ENCODE measurements at regions not wholly inside any gene's neighbourhood (a gene's known extent, or its start where the extent isn't known, plus 50 kb on each side); places are given as distances from the start of the nearest gene placed in this dataset.

DNA sequence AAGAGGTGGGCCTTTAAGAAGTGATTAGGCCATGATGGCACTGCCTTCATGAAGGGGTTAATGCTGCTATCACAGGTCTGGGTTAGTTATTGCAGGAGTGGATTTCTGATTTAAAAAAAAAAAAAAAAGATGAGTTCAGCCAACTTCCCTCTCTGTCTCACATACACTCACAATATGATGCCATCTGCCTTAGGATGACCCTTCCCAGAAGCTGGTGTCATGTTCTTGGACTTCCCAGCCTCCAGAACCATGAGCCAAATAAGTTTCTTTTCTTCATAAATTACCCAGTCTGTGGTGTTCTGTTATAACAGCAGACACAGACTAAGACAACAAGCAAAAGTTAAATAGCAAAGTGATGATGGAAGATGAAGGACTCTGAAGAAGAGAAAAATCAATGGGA lies 179.7 kb upstream of the ETAA1 start:
- TF ChIP-seq, protein P1, sequence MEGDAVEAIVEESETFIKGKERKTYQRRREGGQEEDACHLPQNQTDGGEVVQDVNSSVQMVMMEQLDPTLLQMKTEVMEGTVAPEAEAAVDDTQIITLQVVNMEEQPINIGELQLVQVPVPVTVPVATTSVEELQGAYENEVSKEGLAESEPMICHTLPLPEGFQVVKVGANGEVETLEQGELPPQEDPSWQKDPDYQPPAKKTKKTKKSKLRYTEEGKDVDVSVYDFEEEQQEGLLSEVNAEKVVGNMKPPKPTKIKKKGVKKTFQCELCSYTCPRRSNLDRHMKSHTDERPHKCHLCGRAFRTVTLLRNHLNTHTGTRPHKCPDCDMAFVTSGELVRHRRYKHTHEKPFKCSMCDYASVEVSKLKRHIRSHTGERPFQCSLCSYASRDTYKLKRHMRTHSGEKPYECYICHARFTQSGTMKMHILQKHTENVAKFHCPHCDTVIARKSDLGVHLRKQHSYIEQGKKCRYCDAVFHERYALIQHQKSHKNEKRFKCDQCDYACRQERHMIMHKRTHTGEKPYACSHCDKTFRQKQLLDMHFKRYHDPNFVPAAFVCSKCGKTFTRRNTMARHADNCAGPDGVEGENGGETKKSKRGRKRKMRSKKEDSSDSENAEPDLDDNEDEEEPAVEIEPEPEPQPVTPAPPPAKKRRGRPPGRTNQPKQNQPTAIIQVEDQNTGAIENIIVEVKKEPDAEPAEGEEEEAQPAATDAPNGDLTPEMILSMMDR (IDR thresholded peaks at IDR 0.05), result no peak
- DNase-seq (ENCODE audit: low spot score) (no peak), ATAC-seq (ENCODE audit: low FRiP score) (no peak)

DNA sequence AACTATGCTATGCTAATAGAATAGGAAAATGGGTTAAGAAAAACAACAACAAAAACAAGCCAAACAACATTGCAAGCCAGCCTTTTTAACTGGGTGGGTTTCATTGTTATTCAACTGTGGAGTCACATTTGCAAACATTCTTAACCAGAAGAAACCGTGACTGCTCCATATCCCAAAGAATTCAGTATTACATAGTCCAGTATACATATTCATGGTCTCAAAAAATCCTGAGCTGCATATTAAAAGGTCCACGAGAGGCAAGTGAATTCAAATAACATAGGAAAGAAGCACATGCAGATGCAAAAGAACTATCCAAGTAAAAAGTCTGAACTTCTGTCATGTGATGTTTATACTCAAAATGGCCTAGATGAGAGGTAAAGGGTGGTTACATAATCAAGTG lies 179.1 kb upstream of the ETAA1 start:
- DNase-seq (ENCODE audit: low spot score), result no peak
- TF ChIP-seq, protein P1 (IDR thresholded peaks at IDR 0.05), result no peak
- ATAC-seq (ENCODE audit: low FRiP score), result no peak

DNA sequence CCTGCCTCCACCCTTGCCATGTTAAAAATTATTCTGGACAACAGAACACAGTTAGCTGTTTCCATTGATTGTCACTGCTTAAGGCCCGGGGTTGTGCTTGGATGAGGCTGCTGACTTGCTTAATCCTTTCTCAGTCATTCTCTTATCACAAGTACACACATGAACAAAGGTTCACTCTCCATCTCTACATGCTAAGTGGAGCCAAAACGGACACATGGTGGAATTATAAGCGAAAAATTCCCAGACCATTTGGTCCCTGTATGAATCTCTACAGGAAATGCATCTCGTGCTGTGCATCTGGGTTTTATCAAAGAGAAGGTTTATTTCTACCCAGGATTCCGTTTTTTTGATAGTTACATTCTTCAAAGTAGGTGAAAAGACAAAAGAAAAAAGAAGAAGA lies 177.5 kb upstream of the ETAA1 start:
- TF ChIP-seq, protein P1 (IDR thresholded peaks at IDR 0.05), result no peak
- ATAC-seq (ENCODE audit: low FRiP score) (no peak), DNase-seq (ENCODE audit: low spot score) (no peak)

DNA sequence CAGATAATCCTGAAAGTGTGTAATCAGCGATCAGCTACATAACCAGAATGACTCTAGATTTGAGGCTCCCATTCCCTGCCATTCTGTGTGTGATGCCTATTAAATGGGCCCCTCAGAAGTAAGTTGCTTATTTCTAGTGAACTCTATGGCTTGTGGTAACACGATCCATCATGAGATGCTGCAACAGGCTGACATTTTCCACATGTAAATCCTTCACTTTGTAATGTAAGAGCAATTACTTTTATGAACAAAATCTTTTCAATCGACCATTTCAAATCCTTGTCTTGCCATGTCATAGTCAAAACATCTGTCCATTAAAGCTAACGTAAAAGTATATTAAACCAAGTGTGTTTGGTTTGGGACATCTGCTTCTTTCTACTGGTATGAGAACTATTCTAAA lies 175.9 kb upstream of the ETAA1 start:
- TF ChIP-seq, protein P1 (IDR thresholded peaks at IDR 0.05), result no peak
- DNase-seq (ENCODE audit: low spot score) (no peak), ATAC-seq (ENCODE audit: low FRiP score) (no peak)

DNA sequence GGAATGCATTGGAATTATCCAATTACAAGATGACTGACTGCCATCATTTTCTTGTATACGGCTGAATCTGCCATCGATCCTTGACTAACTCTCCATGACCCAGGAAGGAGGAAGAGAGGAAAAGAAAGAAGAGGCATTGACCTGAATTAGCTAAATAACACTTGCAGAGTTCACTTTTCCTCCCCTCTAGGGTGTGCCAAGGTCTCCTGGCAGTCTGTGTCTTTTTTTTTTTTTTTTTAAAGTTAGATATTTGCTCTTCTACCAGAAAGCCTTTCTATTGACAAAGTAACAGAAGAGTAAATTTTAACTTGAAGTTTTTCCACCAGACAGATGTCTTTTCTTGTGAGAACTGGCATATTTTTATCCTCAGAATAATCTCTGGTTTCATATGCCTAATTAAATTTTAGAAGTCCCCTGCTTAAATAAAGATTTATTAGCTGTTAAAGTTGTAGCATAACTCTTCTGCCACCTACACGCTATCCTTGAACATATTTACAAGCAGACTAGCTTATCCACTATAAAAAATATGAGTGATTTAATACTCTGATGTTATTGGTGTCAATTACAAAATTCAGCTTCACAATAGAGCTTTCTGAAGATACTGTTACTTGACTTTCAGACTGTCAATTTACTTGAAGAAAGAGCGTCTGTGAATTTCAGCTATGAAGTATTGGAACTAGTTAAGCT lies 171.7 kb upstream of the ETAA1 start:
- DNase-seq (ENCODE audit: low spot score), result no peak
- no peak for ATAC-seq (ENCODE audit: low FRiP score)
- TF ChIP-seq, protein P1 (IDR thresholded peaks at IDR 0.05), result no peak

DNA sequence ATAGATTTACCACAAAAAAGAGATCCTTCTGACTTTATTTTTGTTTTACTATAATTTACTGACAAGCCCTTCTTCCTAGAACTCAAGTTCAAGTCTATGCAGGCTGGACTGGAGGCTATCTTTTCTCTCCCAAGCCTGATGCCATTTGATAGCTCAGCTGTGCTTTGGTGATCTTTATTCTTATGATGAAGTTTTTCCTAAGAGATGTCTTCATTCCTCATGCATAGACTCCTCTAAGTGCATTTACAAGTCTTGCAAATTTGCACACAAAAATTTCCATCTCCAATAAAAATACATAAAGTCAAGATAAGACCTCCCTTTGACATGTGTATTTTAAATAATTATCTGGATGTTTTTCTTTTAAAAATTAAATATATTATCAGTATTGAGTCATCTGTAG lies 167.4 kb upstream of the ETAA1 start:
- ATAC-seq (ENCODE audit: low FRiP score), result no peak
- TF ChIP-seq, protein P1 (IDR thresholded peaks at IDR 0.05), result no peak
- DNase-seq (ENCODE audit: low spot score), result no peak

DNA sequence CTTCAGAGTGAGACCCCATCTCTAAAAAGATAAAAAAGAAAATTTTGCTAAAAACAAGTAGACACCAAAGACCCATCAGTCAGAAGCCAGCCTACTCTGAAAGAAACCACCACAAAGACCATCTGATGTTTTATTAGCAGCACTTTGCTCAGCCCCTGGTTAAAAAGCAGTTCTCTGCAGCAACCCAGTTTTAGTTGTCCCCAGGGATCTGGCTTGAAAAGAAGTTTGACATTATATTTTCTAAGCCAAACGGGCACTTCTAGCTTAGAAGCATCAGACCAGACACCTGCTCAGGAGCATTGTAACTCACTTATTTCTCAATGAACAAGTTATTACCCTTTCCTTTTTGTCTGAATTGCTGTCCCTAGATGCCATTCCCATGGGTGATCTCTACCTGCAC lies 164.2 kb upstream of the ETAA1 start:
- ATAC-seq (ENCODE audit: low FRiP score), result no peak
- no peak for DNase-seq (ENCODE audit: low spot score)
- TF ChIP-seq, protein P1 (IDR thresholded peaks at IDR 0.05), result no peak
